ENCODE measurements at regions not wholly inside any gene's neighbourhood (a gene's known extent, or its start where the extent isn't known, plus 50 kb on each side); places are given as distances from the start of the nearest gene placed in this dataset.
"Not testable (repeated sequence)": the region's sequence is repeated elsewhere in the genome, so short reads cannot be mapped to it uniquely, and the experiment has no call there.

DNA sequence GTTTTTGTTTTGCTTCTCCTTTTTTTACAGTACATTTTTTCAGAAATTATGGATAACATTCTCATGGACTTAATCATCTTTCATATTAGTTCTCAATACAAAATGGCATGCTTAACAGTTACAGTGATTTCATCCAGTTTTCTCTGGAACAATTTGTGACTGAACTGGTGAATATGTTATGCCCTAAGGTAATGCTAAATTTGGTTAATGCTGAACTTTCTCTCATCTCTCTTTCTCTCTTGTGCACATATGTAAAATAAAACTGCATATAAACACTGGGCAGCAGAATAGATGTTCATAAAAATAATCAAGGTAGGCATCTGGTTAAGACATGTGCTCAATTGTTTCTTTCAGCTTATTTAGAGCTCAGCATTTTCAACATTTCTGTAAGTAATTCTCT is 196.3 kb upstream of the TMEFF2 start:
- no peak for DNase-seq (ENCODE audit: low read depth, low spot score)
- H3K4me3 ChIP-seq (ENCODE audit: low read length), result no peak overlapping the region
- no peaks in the 10 kb centered on the region for H3K27me3 ChIP-seq (ENCODE audit: control insufficient read depth, insufficient read depth, low read length)
- H3K27ac ChIP-seq (ENCODE audit: low read length), result no peak overlapping the region
- no peaks in the 10 kb centered on the region for H3K9me3 ChIP-seq (ENCODE audit: control insufficient read depth, insufficient read depth, low read length)
- no peaks in the 10 kb centered on the region for H3K4me1 ChIP-seq (ENCODE audit: control insufficient read depth, insufficient read depth, low read length)
- H3K36me3 ChIP-seq (ENCODE audit: control insufficient read depth, insufficient read depth, low read length), result no peaks in the 10 kb centered on the region

DNA sequence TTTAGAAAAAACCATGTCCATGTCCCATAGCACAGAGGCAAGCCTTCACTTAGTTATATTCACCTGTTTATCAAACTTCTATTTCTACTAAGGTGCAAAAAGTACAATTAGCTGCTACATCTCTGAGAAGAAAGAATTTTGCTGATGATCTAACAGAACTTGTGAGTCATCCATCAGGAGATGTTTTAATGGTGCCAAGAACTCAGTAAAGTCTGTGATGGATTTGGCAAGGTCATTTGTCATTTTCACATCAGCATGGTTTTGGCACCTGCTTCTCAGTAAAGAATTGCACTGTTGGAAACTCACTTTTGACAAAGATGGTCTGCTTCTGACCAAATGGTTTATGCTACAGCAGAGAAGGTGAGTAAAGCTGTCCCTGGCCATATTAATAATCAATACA is 195.7 kb upstream of the TMEFF2 start:
- Histone ChIP-seq H3K9me3 (ENCODE audit: control insufficient read depth, insufficient read depth, low read length) (no peaks in the 10 kb centered on the region), H3K36me3 (ENCODE audit: control insufficient read depth, insufficient read depth, low read length) (no peaks in the 10 kb centered on the region), H3K4me3 (ENCODE audit: low read length) (no peak overlapping the region), H3K27me3 (ENCODE audit: control insufficient read depth, insufficient read depth, low read length) (no peaks in the 10 kb centered on the region), H3K27ac (ENCODE audit: low read length) (no peak overlapping the region), H3K4me1 (ENCODE audit: control insufficient read depth, insufficient read depth, low read length) (no peaks in the 10 kb centered on the region)
- no peak for DNase-seq (ENCODE audit: low read depth, low spot score)

DNA sequence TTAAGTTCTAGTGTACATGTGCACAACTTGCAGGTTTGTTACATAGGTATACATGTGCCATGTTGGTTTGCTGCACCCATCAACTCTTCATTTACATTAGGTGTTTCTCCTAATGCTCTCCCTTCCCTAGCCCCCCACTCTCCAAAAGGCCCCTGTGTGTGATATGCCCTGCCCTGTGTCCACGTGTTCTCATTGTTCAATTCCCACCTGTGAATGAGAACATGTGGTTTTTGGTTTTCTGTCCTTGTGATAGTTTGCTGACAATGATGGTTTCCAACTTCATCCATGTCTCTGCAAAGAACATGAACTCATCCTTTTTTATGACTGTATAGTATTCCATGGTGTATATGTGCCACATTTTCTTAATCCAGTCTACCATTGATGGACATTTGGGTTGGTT is 189.5 kb upstream of the TMEFF2 start:
- WGBS (ENCODE audit: insufficient coverage, insufficient read length), result no CpG with 5 or more reads among the region's 1 CpG
- not testable (repeated sequence) for DNase-seq (ENCODE audit: low read depth, low spot score); H3K4me3 ChIP-seq (ENCODE audit: low read length); H3K27me3 ChIP-seq (ENCODE audit: control insufficient read depth, insufficient read depth, low read length); H3K36me3 ChIP-seq (ENCODE audit: control insufficient read depth, insufficient read depth, low read length); H3K9me3 ChIP-seq (ENCODE audit: control insufficient read depth, insufficient read depth, low read length); H3K4me1 ChIP-seq (ENCODE audit: control insufficient read depth, insufficient read depth, low read length); H3K27ac ChIP-seq (ENCODE audit: low read length)

DNA sequence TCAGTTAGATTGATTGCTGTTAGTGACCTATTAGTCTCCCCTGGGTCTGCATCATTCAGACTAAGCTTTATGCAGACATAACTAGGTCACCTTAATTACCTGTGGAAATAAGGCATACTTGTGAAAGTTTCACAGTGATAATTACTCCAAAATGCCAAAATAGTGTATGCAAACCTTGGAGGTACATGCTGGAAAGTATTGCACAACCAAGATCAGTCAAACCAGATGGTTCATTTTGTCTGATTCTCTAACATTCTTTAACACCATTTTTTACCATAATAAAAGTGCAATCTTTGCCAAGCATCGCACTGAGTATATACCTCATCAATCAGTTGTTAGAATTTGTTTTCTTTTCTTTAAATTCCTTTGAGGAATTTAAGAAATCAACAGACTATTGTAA is 186.3 kb upstream of the TMEFF2 start:
- WGBS (ENCODE audit: insufficient coverage, insufficient read length), result no CpG with 5 or more reads among the region's 1 CpG

DNA sequence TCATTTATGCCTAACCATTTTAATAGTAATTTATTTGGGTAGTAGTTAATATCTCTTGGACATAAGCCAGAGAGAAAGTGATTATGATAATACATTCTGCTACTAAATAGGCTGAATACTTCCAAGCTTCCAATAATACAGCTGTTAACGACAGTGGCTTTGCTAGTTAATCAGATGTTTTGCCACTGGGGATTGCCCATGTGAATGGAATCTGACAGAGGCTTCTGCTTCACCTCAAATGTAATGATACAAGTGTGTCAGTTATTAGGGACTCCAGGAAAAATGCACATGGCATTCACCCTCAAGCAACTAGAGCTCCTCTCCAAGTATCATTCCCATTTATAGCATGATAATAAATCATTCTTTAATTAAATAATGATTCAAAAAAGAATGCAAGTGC is 185.0 kb upstream of the TMEFF2 start:
- Histone ChIP-seq H3K27ac (ENCODE audit: low read length) (no peak overlapping the region), H3K27me3 (ENCODE audit: control insufficient read depth, insufficient read depth, low read length) (no peaks in the 10 kb centered on the region), H3K36me3 (ENCODE audit: control insufficient read depth, insufficient read depth, low read length) (no peaks in the 10 kb centered on the region), H3K4me1 (ENCODE audit: control insufficient read depth, insufficient read depth, low read length) (peaks cover 2% of the 10 kb centered on the region; the same call in 1 of the 2 replicates), H3K9me3 (ENCODE audit: control insufficient read depth, insufficient read depth, low read length) (no peaks in the 10 kb centered on the region), H3K4me3 (ENCODE audit: low read length) (no peak overlapping the region)
- no CpG with 5 or more reads among the region's 1 CpG for WGBS (ENCODE audit: insufficient coverage, insufficient read length)
- DNase-seq (ENCODE audit: low read depth, low spot score), result no peak

More for the DNA sequence above, 186.3 kb upstream of the TMEFF2 start:
- no peaks in the 10 kb centered on the region for H3K27me3 ChIP-seq (ENCODE audit: control insufficient read depth, insufficient read depth, low read length)
- peaks cover 2% of the 10 kb centered on the region; the same call in 1 of the 2 replicates for H3K4me1 ChIP-seq (ENCODE audit: control insufficient read depth, insufficient read depth, low read length)
- H3K9me3 ChIP-seq (ENCODE audit: control insufficient read depth, insufficient read depth, low read length), result no peaks in the 10 kb centered on the region
- no peak for DNase-seq (ENCODE audit: low read depth, low spot score)
- H3K27ac ChIP-seq (ENCODE audit: low read length), result no peak overlapping the region
- no peak overlapping the region for H3K4me3 ChIP-seq (ENCODE audit: low read length)
- H3K36me3 ChIP-seq (ENCODE audit: control insufficient read depth, insufficient read depth, low read length), result no peaks in the 10 kb centered on the region

DNA sequence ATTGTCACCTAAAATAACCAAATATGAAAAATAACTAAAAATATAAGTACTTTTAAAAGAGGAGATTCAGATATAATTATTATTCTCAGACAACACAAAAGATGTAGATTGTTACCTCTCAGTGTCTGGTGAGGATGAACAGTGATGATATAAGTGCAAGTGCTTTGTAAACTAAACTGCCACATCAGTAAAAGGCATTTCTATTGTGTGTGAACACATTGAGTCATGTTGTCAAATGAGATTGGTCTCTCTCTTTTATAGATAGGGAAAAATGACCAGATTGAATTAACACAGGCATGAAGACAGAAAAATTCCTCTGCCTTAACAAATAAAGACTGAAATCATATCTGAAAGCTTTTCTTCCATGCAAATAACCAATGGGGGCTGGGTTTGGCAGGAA is 182.4 kb upstream of the TMEFF2 start:
- H3K27me3 ChIP-seq (ENCODE audit: control insufficient read depth, insufficient read depth, low read length), result no peaks in the 10 kb centered on the region
- H3K27ac ChIP-seq (ENCODE audit: low read length), result no peak overlapping the region
- H3K4me3 ChIP-seq (ENCODE audit: low read length), result no peak overlapping the region
- H3K9me3 ChIP-seq (ENCODE audit: control insufficient read depth, insufficient read depth, low read length), result no peaks in the 10 kb centered on the region
- H3K4me1 ChIP-seq (ENCODE audit: control insufficient read depth, insufficient read depth, low read length), result peaks cover 2% of the 10 kb centered on the region; the same call in 1 of the 2 replicates
- H3K36me3 ChIP-seq (ENCODE audit: control insufficient read depth, insufficient read depth, low read length), result no peaks in the 10 kb centered on the region
- DNase-seq (ENCODE audit: low read depth, low spot score), result no peak

DNA sequence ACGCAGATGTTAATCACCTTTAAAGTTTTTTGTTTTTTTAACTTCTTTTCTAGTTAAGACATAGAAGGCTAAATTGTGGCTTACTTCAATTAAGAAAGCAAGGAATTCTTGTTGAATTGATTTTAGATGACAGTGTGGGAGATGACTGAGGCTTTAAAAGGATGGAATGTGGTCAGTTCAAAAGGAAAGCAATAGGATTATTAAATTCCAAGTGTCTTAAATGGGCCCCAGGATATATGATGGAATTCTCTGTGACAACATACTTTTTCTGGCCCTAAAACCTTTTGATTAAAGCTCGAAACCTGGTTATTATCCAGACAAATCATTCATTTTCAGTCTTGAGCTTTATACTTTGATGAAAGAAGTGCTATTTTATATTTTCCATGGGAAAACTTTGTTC is 179.0 kb upstream of the TMEFF2 start:
- Histone ChIP-seq H3K4me3 (ENCODE audit: low read length) (no peak overlapping the region), H3K9me3 (ENCODE audit: control insufficient read depth, insufficient read depth, low read length) (no peaks in the 10 kb centered on the region), H3K36me3 (ENCODE audit: control insufficient read depth, insufficient read depth, low read length) (no peaks in the 10 kb centered on the region), H3K4me1 (ENCODE audit: control insufficient read depth, insufficient read depth, low read length) (no peaks in the 10 kb centered on the region), H3K27me3 (ENCODE audit: control insufficient read depth, insufficient read depth, low read length) (no peaks in the 10 kb centered on the region), H3K27ac (ENCODE audit: low read length) (no peak overlapping the region)
- no CpG with 5 or more reads among the region's 2 CpGs for WGBS (ENCODE audit: insufficient coverage, insufficient read length)
- no peak for DNase-seq (ENCODE audit: low read depth, low spot score)

DNA sequence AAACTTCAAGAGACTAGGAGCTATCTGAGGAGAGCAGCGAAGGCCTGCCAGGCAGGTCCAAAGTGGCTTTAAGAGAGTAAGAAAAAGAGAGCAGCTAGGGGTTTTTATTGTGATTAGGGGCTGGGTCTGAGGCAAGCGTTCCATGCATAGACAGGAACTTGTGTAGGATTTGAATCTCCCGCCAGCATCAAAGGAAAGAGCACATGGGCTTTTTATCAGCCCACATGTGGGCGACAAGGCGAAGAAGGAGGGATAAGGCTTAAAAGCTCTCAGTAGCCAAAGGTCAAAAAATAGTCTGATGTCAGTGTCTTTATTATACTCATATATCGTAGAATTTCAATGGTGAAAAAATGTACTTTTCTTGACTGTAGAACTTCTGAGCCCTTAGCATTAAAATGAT is 178.5 kb upstream of the TMEFF2 start:
- H3K27ac ChIP-seq (ENCODE audit: low read length), result no peak overlapping the region
- WGBS (ENCODE audit: insufficient coverage, insufficient read length), result no CpG with 5 or more reads among the region's 6 CpGs
- H3K36me3 ChIP-seq (ENCODE audit: control insufficient read depth, insufficient read depth, low read length), result no peaks in the 10 kb centered on the region
- no peaks in the 10 kb centered on the region for H3K4me1 ChIP-seq (ENCODE audit: control insufficient read depth, insufficient read depth, low read length)
- no peaks in the 10 kb centered on the region for H3K27me3 ChIP-seq (ENCODE audit: control insufficient read depth, insufficient read depth, low read length)
- no peak for DNase-seq (ENCODE audit: low read depth, low spot score)
- no peaks in the 10 kb centered on the region for H3K9me3 ChIP-seq (ENCODE audit: control insufficient read depth, insufficient read depth, low read length)
- H3K4me3 ChIP-seq (ENCODE audit: low read length), result no peak overlapping the region

DNA sequence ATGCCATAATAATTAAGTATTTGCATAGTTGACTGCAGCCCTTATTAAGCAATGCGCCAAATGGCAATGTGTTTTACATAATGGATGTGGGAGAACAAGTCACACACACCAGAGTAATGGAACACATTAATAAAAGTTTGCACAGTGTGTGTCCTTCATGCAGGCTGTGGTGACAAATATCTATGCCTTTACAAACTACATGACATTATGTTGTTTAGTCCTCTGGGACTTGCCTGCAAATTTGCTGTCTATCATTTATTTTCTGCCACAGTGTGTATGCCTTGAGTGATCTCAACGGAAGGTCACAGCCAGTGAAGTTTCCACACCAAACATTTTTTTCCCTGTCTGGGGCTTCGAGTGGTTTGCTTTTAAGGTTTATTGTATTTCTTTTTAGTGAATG is 175.2 kb upstream of the TMEFF2 start:
- Histone ChIP-seq H3K27me3 (ENCODE audit: control insufficient read depth, insufficient read depth, low read length) (no peaks in the 10 kb centered on the region), H3K9me3 (ENCODE audit: control insufficient read depth, insufficient read depth, low read length) (no peaks in the 10 kb centered on the region), H3K4me1 (ENCODE audit: control insufficient read depth, insufficient read depth, low read length) (no peaks in the 10 kb centered on the region), H3K36me3 (ENCODE audit: control insufficient read depth, insufficient read depth, low read length) (no peaks in the 10 kb centered on the region), H3K4me3 (ENCODE audit: low read length) (no peak overlapping the region), H3K27ac (ENCODE audit: low read length) (no peak overlapping the region)
- no peak for DNase-seq (ENCODE audit: low read depth, low spot score)
- WGBS (ENCODE audit: insufficient coverage, insufficient read length), result no CpG with 5 or more reads among the region's 3 CpGs

DNA sequence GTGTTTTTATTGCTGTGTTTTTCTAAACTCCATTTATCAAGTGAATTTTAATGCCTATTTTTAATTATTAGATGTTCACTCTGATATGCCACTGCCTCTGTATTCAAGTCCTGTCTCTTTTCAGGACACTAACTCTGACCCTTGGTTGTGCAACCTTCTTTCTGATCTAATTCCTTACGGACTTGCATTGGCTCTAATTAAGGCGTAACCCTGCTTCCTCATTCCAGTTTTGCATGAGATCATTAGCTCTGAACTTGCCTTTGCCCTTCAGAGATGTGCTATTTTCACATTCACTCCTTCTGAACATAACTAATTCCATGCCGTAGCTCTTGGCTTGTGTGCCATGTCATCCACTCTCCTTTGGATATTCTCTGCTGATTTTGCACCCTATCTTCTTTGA is 162.5 kb upstream of the TMEFF2 start:
- H3K4me3 ChIP-seq (ENCODE audit: low read length), result no peak overlapping the region
- no peaks in the 10 kb centered on the region for H3K4me1 ChIP-seq (ENCODE audit: control insufficient read depth, insufficient read depth, low read length)
- no peaks in the 10 kb centered on the region for H3K9me3 ChIP-seq (ENCODE audit: control insufficient read depth, insufficient read depth, low read length)
- H3K27ac ChIP-seq (ENCODE audit: low read length), result no peak overlapping the region
- no peaks in the 10 kb centered on the region for H3K27me3 ChIP-seq (ENCODE audit: control insufficient read depth, insufficient read depth, low read length)
- no CpG with 5 or more reads among the region's 3 CpGs for WGBS (ENCODE audit: insufficient coverage, insufficient read length)
- H3K36me3 ChIP-seq (ENCODE audit: control insufficient read depth, insufficient read depth, low read length), result no peaks in the 10 kb centered on the region
- no peak for DNase-seq (ENCODE audit: low read depth, low spot score)

DNA sequence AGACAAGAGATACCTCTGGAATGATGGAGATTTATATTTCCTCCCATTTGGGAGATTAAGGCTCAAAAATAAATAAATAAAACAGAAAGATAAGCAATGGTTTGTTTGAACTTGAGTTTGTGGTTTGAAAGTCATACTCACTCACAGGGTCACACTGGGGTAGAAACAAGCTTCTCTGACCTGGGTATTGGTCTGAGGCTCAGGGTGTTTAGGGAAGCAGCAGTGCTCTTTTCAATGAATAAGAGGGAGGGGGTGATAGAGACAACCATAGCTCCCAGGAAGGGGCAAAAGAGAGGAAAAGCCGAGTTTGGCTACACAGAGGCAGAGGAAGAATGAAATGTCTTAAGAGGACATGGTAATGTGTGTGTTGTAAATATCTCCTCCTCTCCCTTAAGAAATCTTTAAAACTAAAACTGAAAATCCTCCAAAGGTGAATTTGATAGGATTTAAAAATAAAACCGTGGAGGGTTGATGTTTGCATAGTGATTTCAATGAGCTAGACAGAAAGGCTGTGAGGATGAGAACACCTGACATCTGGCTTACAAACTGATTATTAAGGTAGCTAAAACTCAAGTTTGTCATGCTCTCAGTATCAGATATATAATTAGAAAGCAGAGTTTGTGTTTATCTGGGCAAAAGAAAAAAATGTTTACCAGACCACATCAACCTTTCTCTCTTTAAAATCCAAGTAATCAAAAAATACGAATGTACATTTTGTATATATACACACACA is 159.9 kb upstream of the TMEFF2 start:
- no CpG with 5 or more reads among the region's 3 CpGs for WGBS (ENCODE audit: insufficient coverage, insufficient read length)
- no peak overlapping the region for H3K4me3 ChIP-seq (ENCODE audit: low read length)
- DNase-seq (ENCODE audit: low read depth, low spot score), result no peak

More for the DNA sequence above, 159.9 kb upstream of the TMEFF2 start:
- no peaks in the 10 kb centered on the region for H3K9me3 ChIP-seq (ENCODE audit: control insufficient read depth, insufficient read depth, low read length)
- H3K36me3 ChIP-seq (ENCODE audit: control insufficient read depth, insufficient read depth, low read length), result no peaks in the 10 kb centered on the region
- H3K4me1 ChIP-seq (ENCODE audit: control insufficient read depth, insufficient read depth, low read length), result no peaks in the 10 kb centered on the region
- no peaks in the 10 kb centered on the region for H3K27me3 ChIP-seq (ENCODE audit: control insufficient read depth, insufficient read depth, low read length)
- no peak overlapping the region for H3K27ac ChIP-seq (ENCODE audit: low read length)

Measured in iPS DF 6.9 (cell line).